HepG2 (cell line): ENCODE measurements at regions not wholly inside any gene's neighbourhood (a gene's known extent, or its start where the extent isn't known, plus 50 kb on each side); places are given as distances from the start of the nearest gene placed in this dataset.

Experiments used
- ATAC-seq: fragments of 200-7000 bp; cut with Tn5 transposase; 3 replicates; pipeline ENCODE4 v1.9.1; 2020; ENCODE audit warnings: mild to moderate bottlenecking, moderate library complexity
- BruUV-seq: library from RNA; stranded (reverse); fragments of 400-500 nt; replicated peaks from 2 replicates; lab custom pipeline; 2021; lab: Mats Ljungman, UMichigan
- CTCF ChIA-PET: fragments of 300-600 bp; formaldehyde crosslinking; extraction: SDS; loops from one replicate; lab custom pipeline; 2021; ENCODE audit warnings: low total read pairs, inconsistent platforms, low intra/inter-chr PET ratio; lab: Yijun Ruan, JAX
- POLR2A ChIA-PET: fragments of 350-600 bp; sonication (Branson Sonifier 250); formaldehyde crosslinking; loops from one replicate; lab custom pipeline; 2020; ENCODE audit warnings: antibody characterized with exemption, inconsistent platforms; lab: Yijun Ruan, JAX
- DNase-seq: peaks from one replicate; pipeline ENCODE4 v3.0.0-alpha.2; 2015; ENCODE audit warnings: low spot score
- FAIRE-seq: peaks from 3 replicates; lab custom pipeline; 2011; peaks lifted over from hg19 to GRCh38; lab: Jason Lieb, UNC
- H2AFZ ChIP-seq: one replicate; pipeline ENCODE4 v1.6.1; 2011; ENCODE audit warnings: low read length, inconsistent platforms
- H3K27ac ChIP-seq: fragments of 300-600 bp; 3 replicates; pipeline ENCODE4 v1.8.0; 2011; ENCODE audit warnings: mixed run types, mild to moderate bottlenecking, mixed read lengths, low read length, inconsistent platforms; ENCODE audit not compliant: insufficient read depth; ENCODE audit errors: extremely low read length
- H3K27me3 ChIP-seq, 2 experiments: fragments of 200-600 bp in 1 of 2; 2 replicates in 1 of 2; 3 replicates in 1 of 2; pipeline versions ENCODE4 v1.6.0 to v1.8.0; 2011; ENCODE audit warnings: low read length in 2 of 2, mild to moderate bottlenecking in 2 of 2, moderate library complexity in 2 of 2, inconsistent platforms in 1 of 2; ENCODE audit not compliant: insufficient read depth in 2 of 2, control insufficient read depth in 1 of 2
- H3K36me3 ChIP-seq, 2 experiments: fragments of 200-600 bp in 1 of 2; replicated peaks in 1 of 2; 2 replicates in 1 of 2; 3 replicates in 1 of 2; pipeline versions ENCODE4 v1.5.1 to v1.8.0; 2011; ENCODE audit warnings: low read length in 2 of 2, inconsistent platforms in 1 of 2; ENCODE audit not compliant: insufficient read depth in 2 of 2, control insufficient read depth in 1 of 2
- H3K4me1 ChIP-seq: 2 replicates; pipeline ENCODE4 v1.5.1; 2012; ENCODE audit warnings: low read length, inconsistent platforms; ENCODE audit not compliant: insufficient read depth
- H3K4me2 ChIP-seq: 2 replicates; pipeline ENCODE4 v1.6.0; 2011; ENCODE audit warnings: low read depth, low read length, inconsistent platforms
- H3K4me3 ChIP-seq, 3 experiments: fragments of 200-600 bp in 1 of 3; sonication (generic), shearing (Covaris generic) in 1 of 3; replicated peaks in 1 of 3; 2 replicates each; pipeline ENCODE4 v1.5.1; 2011 to 2016; ENCODE audit warnings: low read length in 3 of 3, inconsistent platforms in 2 of 3, low read depth in 2 of 3, mild to moderate bottlenecking in 2 of 3, control low read depth in 1 of 3, mixed read lengths in 1 of 3; ENCODE audit not compliant: insufficient read depth in 1 of 3
- H3K79me2 ChIP-seq: one replicate; pipeline ENCODE4 v1.6.1; 2011; ENCODE audit warnings: low read length, inconsistent platforms; ENCODE audit not compliant: insufficient read depth
- H3K9ac ChIP-seq: 2 replicates; pipeline ENCODE4 v1.6.0; 2011; ENCODE audit warnings: mild to moderate bottlenecking, low read depth, low read length, inconsistent platforms; ENCODE audit not compliant: insufficient read depth
- H3K9me3 ChIP-seq: 2 replicates; pipeline ENCODE4 v1.5.1; 2012; ENCODE audit warnings: mild to moderate bottlenecking, low read length
- H4K20me1 ChIP-seq: 2 replicates; pipeline ENCODE4 v1.6.0; 2011; ENCODE audit warnings: inconsistent platforms, mild to moderate bottlenecking, low read length, moderate library complexity; ENCODE audit not compliant: insufficient read depth
- ATF4 ChIP-seq, 2 experiments: fragments of 450-650 bp in 1 of 2; sonication (generic) in 1 of 2; formaldehyde crosslinking; IDR thresholded peaks; 2 replicates each; pipeline versions ENCODE4 v1.5.0 to v1.8.0; 2020 to 2022; ENCODE audit warnings: mild to moderate bottlenecking in 1 of 2, missing genetic modification reagents in 1 of 2
- FOXJ3 ChIP-seq: sonication (generic); formaldehyde crosslinking; IDR thresholded peaks from 2 replicates; pipeline ENCODE4 v1.4.0; 2020; ENCODE audit warnings: missing genetic modification reagents, mild to moderate bottlenecking, borderline replicate concordance
- HNRNPL ChIP-seq: fragments of 200-400 bp; formaldehyde crosslinking; IDR thresholded peaks from 2 replicates; pipeline ENCODE4 v1.6.1; 2017; ENCODE audit warnings: mild to moderate bottlenecking, low read depth, low read length
- JARID2 ChIP-seq: sonication (generic); formaldehyde crosslinking; IDR thresholded peaks from 2 replicates; pipeline ENCODE4 v1.8.1; 2023; ENCODE audit warnings: missing genetic modification reagents, inconsistent platforms; ENCODE audit not compliant: insufficient replicate concordance
- JUN ChIP-seq: sonication (generic); formaldehyde crosslinking; IDR thresholded peaks from 2 replicates; pipeline ENCODE4 v1.4.0; 2020; ENCODE audit warnings: mild to moderate bottlenecking, missing genetic modification reagents
- KDM3A ChIP-seq: IDR thresholded peaks from 2 replicates; pipeline ENCODE4 v1.6.1; 2018; ENCODE audit warnings: low read depth, missing compliant biosample characterization
- PHF21A ChIP-seq: sonication (generic); formaldehyde crosslinking; IDR thresholded peaks from 2 replicates; pipeline ENCODE4 v1.5.0; 2020; ENCODE audit warnings: mild to moderate bottlenecking, missing genetic modification reagents
- RCOR2 ChIP-seq: IDR thresholded peaks from 2 replicates; pipeline ENCODE4 v1.6.1; 2016; ENCODE audit warnings: missing biosample characterization, missing genetic modification reagents
- RORA ChIP-seq: sonication (generic); formaldehyde crosslinking; IDR thresholded peaks from 2 replicates; pipeline ENCODE4 v1.5.0; 2020; ENCODE audit warnings: mild to moderate bottlenecking, missing genetic modification reagents, moderate library complexity
- SMC3 ChIP-seq: IDR thresholded peaks from 2 replicates; pipeline ENCODE4 v1.6.1; 2011; ENCODE audit warnings: low read length, improper control_type of control experiment
- THAP7 ChIP-seq: sonication (generic); formaldehyde crosslinking; IDR thresholded peaks from 2 replicates; pipeline ENCODE4 v1.8.1; 2023; ENCODE audit warnings: mild to moderate bottlenecking, missing genetic modification reagents
- ZNF496 ChIP-seq: sonication (generic); formaldehyde crosslinking; IDR thresholded peaks from 2 replicates; pipeline ENCODE4 v1.8.1; 2023; ENCODE audit warnings: mild to moderate bottlenecking, moderate library complexity, missing genetic modification reagents; ENCODE audit not compliant: insufficient replicate concordance
- ZNF557 ChIP-seq: sonication (generic); formaldehyde crosslinking; IDR thresholded peaks from 2 replicates; pipeline ENCODE4 v1.4.0; 2020; ENCODE audit warnings: missing genetic modification reagents
- ZNF569 ChIP-seq: sonication (generic); formaldehyde crosslinking; IDR thresholded peaks from 2 replicates; pipeline ENCODE4 v1.5.0; 2020; ENCODE audit warnings: mild to moderate bottlenecking, missing genetic modification reagents, moderate library complexity, borderline replicate concordance
- ZNF800 ChIP-seq: sonication (generic); formaldehyde crosslinking; IDR thresholded peaks from 2 replicates; pipeline ENCODE4 v1.4.0; 2020; ENCODE audit warnings: missing genetic modification reagents
- WGBS: methylation state at CpG from one replicate; pipeline ENCODE4 v1.1.6; 2017; ENCODE audit warnings: low lambda C conversion rate; 5-methylcytosine and 5-hydroxymethylcytosine counted together
- in situ Hi-C: cut with HindIII; loops from 2 replicates; pipeline ENCODE4 v1.10.0; 2017; ENCODE audit warnings: low pct_unique_long_range_greater_than_20kb; ENCODE audit not compliant: extremely low pct_ligation_motif_present
- intact Hi-C: fragments of 100-400 bp; cut with micrococcal nuclease; formaldehyde crosslinking; loops from one replicate; pipeline ENCODE4 v1.10.0; 2022; ENCODE audit not compliant: unreplicated experiment

- in situ Hi-C loops (no loop called here), intact Hi-C loops (no loop called here)
- no peaks in the 10 kb centered on the region for H3K9me3 ChIP-seq
- ChIA-PET CTCF (no interaction called here), POLR2A (no interaction called here)
- H4K20me1 ChIP-seq = no peaks in the 10 kb centered on the region
- no peak for FAIRE-seq
- no peak overlapping the region for H3K9ac ChIP-seq
- no peak overlapping the region for H2AFZ ChIP-seq
- ATAC-seq = no peak
- H3K79me2 ChIP-seq = no peaks in the 10 kb centered on the region
- no peak overlapping the region for H3K4me3 ChIP-seq
- BruUV-seq = no TSS peak
- peaks cover 0 to 4% of the 10 kb centered on the region in 2 experiments; a peak in 1 of 5 replicates for H3K27me3 ChIP-seq
- no peak overlapping the region for H3K4me2 ChIP-seq
- no peaks in the 10 kb centered on the region for H3K36me3 ChIP-seq
- no peaks in the 10 kb centered on the region for H3K4me1 ChIP-seq
- no peak overlapping the region for H3K27ac ChIP-seq
- TF ChIP-seq RCOR2 (CRISPR knock-in tag) (no peak), ATF4 (CRISPR knock-in tag; IDR thresholded peaks at IDR 0.05) (no peak), FOXJ3 (CRISPR knock-in tag) (no peak), THAP7 (CRISPR knock-in tag) (no peak), HNRNPL (no peak), ZNF800 (CRISPR knock-in tag) (no peak), ZNF496 (CRISPR knock-in tag) (no peak), SMC3 (no peak), KDM3A (CRISPR knock-in tag) (no peak), RORA (CRISPR knock-in tag) (no peak), ZNF557 (CRISPR knock-in tag) (no peak), JARID2 (CRISPR knock-in tag) (no peak), JUN (CRISPR knock-in tag) (no peak), ZNF569 (CRISPR knock-in tag) (no peak), PHF21A (CRISPR knock-in tag) (no peak)
- WGBS = 7% methylated on average over 6 of the region's 7 CpGs
- DNase-seq = no peak
These were observed 334.9 kb upstream of the TBC1D5 start for GRCh38 chr3:18077128-18077840.
